AML-193 (cell line): ENCODE measurements at regions not wholly inside any gene's neighbourhood (a gene's known extent, or its start where the extent isn't known, plus 50 kb on each side); places are given as distances from the start of the nearest gene placed in this dataset.
"Not testable (repeated sequence)": the region's sequence is repeated elsewhere in the genome, so short reads cannot be mapped to it uniquely, and the experiment has no call there.

Experiments
- DNase-seq, 2 experiments: peaks; one replicate each; lab custom pipeline; 2025; lab: John Stamatoyannopoulos, UW

- no peak for DNase-seq
Measured at GRCh38 chr5:126101901-126102300, 321.3 kb upstream of the GRAMD2B start.

GRCh38 chr5:126103050-126103449 is 320.2 kb upstream of the GRAMD2B start:
- no peak for DNase-seq

- no peak for DNase-seq
Measured at GRCh38 chr5:126103868-126104267, 319.3 kb upstream of the GRAMD2B start.

GRCh38 chr5:126104341-126104740 is 318.9 kb upstream of the GRAMD2B start:
- DNase-seq, result no peak

GRCh38 chr5:126104951-126105350 is 318.3 kb upstream of the GRAMD2B start:
- no peak for DNase-seq

- no peak for DNase-seq
Measured at GRCh38 chr5:126106029-126106428, 317.2 kb upstream of the GRAMD2B start.

- no peak for DNase-seq
Measured at GRCh38 chr5:126107381-126107780, 315.8 kb upstream of the GRAMD2B start.

GRCh38 chr5:126108470-126108869 is 314.7 kb upstream of the GRAMD2B start:
- no peak for DNase-seq

GRCh38 chr5:126115059-126115629 is 308.1 kb upstream of the GRAMD2B start:
- no peak for DNase-seq

- no peak for DNase-seq
Measured at GRCh38 chr5:126117044-126117443, 306.2 kb upstream of the GRAMD2B start.

- DNase-seq, result no peak
Measured at GRCh38 chr5:126119887-126120442, 303.2 kb upstream of the GRAMD2B start.

GRCh38 chr5:126120939-126121338 is 302.3 kb upstream of the GRAMD2B start:
- no peak for DNase-seq

GRCh38 chr5:126122942-126123341 is 300.3 kb upstream of the GRAMD2B start:
- DNase-seq, result no peak

GRCh38 chr5:126124706-126125345 is 298.4 kb upstream of the GRAMD2B start:
- no peak for DNase-seq

- no peak for DNase-seq
Measured at GRCh38 chr5:126125407-126125806, 297.8 kb upstream of the GRAMD2B start.

- no peak for DNase-seq
Measured at GRCh38 chr5:126126574-126126973, 296.6 kb upstream of the GRAMD2B start.

GRCh38 chr5:126127371-126127770 is 295.8 kb upstream of the GRAMD2B start:
- not testable (repeated sequence) for DNase-seq

- DNase-seq, result no peak
Measured at GRCh38 chr5:126129431-126129830, 293.8 kb upstream of the GRAMD2B start.

GRCh38 chr5:126133424-126133823 is 289.8 kb upstream of the GRAMD2B start:
- DNase-seq, result no peak

GRCh38 chr5:126137891-126138280 is 285.3 kb upstream of the GRAMD2B start:
- DNase-seq, result no peak

GRCh38 chr5:126138281-126138931 is 284.8 kb upstream of the GRAMD2B start:
- no peak for DNase-seq

- DNase-seq, result no peak
Measured at GRCh38 chr5:126139086-126139485, 284.1 kb upstream of the GRAMD2B start.

GRCh38 chr5:126139773-126140172 is 283.4 kb upstream of the GRAMD2B start:
- no peak for DNase-seq
